Hepatocyte (in vitro differentiated cells): ENCODE measurements at regions not wholly inside any gene's neighbourhood (a gene's known extent, or its start where the extent isn't known, plus 50 kb on each side); places are given as distances from the start of the nearest gene placed in this dataset.

Experiments used
- DNase-seq: peaks from one replicate; pipeline ENCODE4 v3.0.0-alpha.2; 2016; ENCODE audit warnings: low spot score
- H2AFZ ChIP-seq: fragments of 200-600 bp; sonication (generic); 2 replicates; pipeline ENCODE4 v1.6.0; 2016; ENCODE audit warnings: antibody characterized with exemption, mild to moderate bottlenecking
- H3K27ac ChIP-seq: fragments of 200-600 bp; sonication (generic); 2 replicates; pipeline ENCODE4 v1.5.1; 2016; ENCODE audit warnings: mild to moderate bottlenecking
- H3K27me3 ChIP-seq: fragments of 200-600 bp; sonication (generic); 2 replicates; pipeline ENCODE4 v1.6.1; 2016
- H3K36me3 ChIP-seq: fragments of 200-600 bp; sonication (generic); replicated peaks from 2 replicates; pipeline ENCODE4 v1.5.1; 2016; ENCODE audit warnings: low read depth; ENCODE audit not compliant: insufficient read depth
- H3K4me1 ChIP-seq: fragments of 200-600 bp; sonication (generic); 2 replicates; pipeline ENCODE4 v1.5.1; 2016; ENCODE audit warnings: mild to moderate bottlenecking, moderate library complexity; ENCODE audit not compliant: insufficient read depth
- H3K4me2 ChIP-seq: fragments of 200-600 bp; sonication (generic); 2 replicates; pipeline ENCODE4 v1.6.0; 2016
- H3K4me3 ChIP-seq: fragments of 200-600 bp; sonication (generic); 2 replicates; pipeline ENCODE4 v1.5.1; 2016; ENCODE audit warnings: mild to moderate bottlenecking
- H3K79me2 ChIP-seq: fragments of 200-600 bp; sonication (generic); 2 replicates; pipeline ENCODE4 v1.6.0; 2017; ENCODE audit warnings: mild to moderate bottlenecking
- H3K9me2 ChIP-seq: fragments of 200-600 bp; sonication (generic); replicated peaks from 2 replicates; pipeline ENCODE4 v1.6.0; 2017; ENCODE audit warnings: mild to moderate bottlenecking; ENCODE audit not compliant: insufficient read depth
- H3K9me3 ChIP-seq: fragments of 200-600 bp; sonication (generic); 2 replicates; pipeline ENCODE4 v1.5.1; 2016; ENCODE audit warnings: low read depth, mild to moderate bottlenecking
- H4K20me1 ChIP-seq: fragments of 200-600 bp; sonication (generic); 2 replicates; pipeline ENCODE4 v1.6.0; 2016; ENCODE audit warnings: mild to moderate bottlenecking; ENCODE audit not compliant: insufficient read depth, poor library complexity, severe bottlenecking
- EZH2 ChIP-seq: fragments of 200-600 bp; sonication (generic); IDR thresholded peaks from 2 replicates; pipeline ENCODE4 v1.6.1; 2016; ENCODE audit warnings: antibody characterized with exemption, mild to moderate bottlenecking, borderline replicate concordance
- EZH2phosphoT487 ChIP-seq: fragments of 200-600 bp; sonication (generic); IDR thresholded peaks from one replicate; pipeline ENCODE4 v1.6.1; 2018; ENCODE audit warnings: antibody characterized with exemption, mild to moderate bottlenecking, low read depth, moderate library complexity; ENCODE audit not compliant: unreplicated experiment, severe bottlenecking
- WGBS: methylation state at CpG from one replicate; pipeline ENCODE4 v1.1.6; 2016; ENCODE audit warnings: low lambda C conversion rate; ENCODE audit errors: missing lambda C conversion rate; 5-methylcytosine and 5-hydroxymethylcytosine counted together
- TF ChIP-seq, protein P1 (sequence below): fragments of 200-600 bp; sonication (generic); IDR thresholded peaks from 2 replicates; pipeline ENCODE4 v1.5.1; 2016; ENCODE audit warnings: antibody characterized with exemption, mild to moderate bottlenecking; ENCODE audit not compliant: poor library complexity

DNA sequence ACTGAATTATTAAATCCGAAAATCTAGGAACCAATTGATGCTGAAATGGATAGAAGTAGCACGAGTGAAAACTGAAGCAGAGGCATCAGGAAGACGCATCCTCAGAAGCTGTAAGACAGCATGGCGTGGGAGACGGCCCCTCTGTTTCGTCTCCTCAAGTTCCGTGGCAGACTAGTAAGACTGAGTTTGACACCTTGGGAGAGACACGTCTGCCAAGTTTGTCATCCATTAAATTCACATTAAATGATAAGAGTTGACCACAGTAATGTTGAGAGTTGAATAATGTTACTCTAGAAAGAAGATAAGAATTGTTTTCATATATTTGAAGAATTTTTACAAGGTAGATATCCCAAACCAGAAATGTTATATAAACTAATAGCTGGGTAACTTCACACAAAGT, 736.1 kb upstream of the FRG1 start:
- H4K20me1 ChIP-seq = no peaks in the 10 kb centered on the region
- H3K4me3 ChIP-seq = no peak overlapping the region
- H3K27me3 ChIP-seq = no peaks in the 10 kb centered on the region
- TF ChIP-seq EZH2phosphoT487 (no peak), EZH2 (no peak)
- TF ChIP-seq, protein P1, sequence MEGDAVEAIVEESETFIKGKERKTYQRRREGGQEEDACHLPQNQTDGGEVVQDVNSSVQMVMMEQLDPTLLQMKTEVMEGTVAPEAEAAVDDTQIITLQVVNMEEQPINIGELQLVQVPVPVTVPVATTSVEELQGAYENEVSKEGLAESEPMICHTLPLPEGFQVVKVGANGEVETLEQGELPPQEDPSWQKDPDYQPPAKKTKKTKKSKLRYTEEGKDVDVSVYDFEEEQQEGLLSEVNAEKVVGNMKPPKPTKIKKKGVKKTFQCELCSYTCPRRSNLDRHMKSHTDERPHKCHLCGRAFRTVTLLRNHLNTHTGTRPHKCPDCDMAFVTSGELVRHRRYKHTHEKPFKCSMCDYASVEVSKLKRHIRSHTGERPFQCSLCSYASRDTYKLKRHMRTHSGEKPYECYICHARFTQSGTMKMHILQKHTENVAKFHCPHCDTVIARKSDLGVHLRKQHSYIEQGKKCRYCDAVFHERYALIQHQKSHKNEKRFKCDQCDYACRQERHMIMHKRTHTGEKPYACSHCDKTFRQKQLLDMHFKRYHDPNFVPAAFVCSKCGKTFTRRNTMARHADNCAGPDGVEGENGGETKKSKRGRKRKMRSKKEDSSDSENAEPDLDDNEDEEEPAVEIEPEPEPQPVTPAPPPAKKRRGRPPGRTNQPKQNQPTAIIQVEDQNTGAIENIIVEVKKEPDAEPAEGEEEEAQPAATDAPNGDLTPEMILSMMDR = no peak
- H3K27ac ChIP-seq = no peak overlapping the region
- no peaks in the 10 kb centered on the region for H3K9me3 ChIP-seq
- no peaks in the 10 kb centered on the region for H3K36me3 ChIP-seq
- H3K4me2 ChIP-seq = no peak overlapping the region
- no peaks in the 10 kb centered on the region for H3K9me2 ChIP-seq
- H2AFZ ChIP-seq = no peak overlapping the region
- peaks cover 9% of the 10 kb centered on the region for H3K4me1 ChIP-seq
- DNase-seq = no peak
- 76% methylated on average over 8 of the region's 8 CpGs for WGBS
- H3K79me2 ChIP-seq = no peaks in the 10 kb centered on the region

DNA sequence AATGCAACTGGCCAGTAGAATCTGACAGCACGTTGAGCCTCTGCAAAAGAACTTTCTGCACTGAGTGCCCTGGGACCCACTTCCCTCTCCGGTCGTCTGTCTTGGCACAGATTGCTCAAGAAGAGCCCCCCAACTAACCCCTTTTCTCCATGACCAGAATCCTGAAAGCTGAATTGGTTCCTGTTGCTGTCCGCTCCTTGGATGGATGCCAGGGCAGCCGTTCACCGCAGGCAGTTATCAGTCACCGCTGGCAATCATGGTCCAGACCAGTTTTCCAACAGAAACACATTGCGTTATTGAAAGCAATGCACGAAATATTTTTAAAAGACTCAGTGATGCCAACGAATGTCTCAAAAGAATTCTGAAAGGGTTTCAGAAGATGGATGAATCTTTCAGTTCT, 733.7 kb upstream of the FRG1 start:
- no peak overlapping the region for H3K27ac ChIP-seq
- H3K9me2 ChIP-seq = no peaks in the 10 kb centered on the region
- no peaks in the 10 kb centered on the region for H4K20me1 ChIP-seq
- H3K79me2 ChIP-seq = no peaks in the 10 kb centered on the region
- no peak overlapping the region for H3K4me3 ChIP-seq
- WGBS = 82% methylated on average over 10 of the region's 10 CpGs
- no peaks in the 10 kb centered on the region for H3K36me3 ChIP-seq
- H3K4me2 ChIP-seq = no peak overlapping the region
- H3K4me1 ChIP-seq = peaks cover 9% of the 10 kb centered on the region
- H2AFZ ChIP-seq = no peak overlapping the region
- H3K9me3 ChIP-seq = no peaks in the 10 kb centered on the region
- TF ChIP-seq, protein P1 = no peak
- TF ChIP-seq EZH2 (no peak), EZH2phosphoT487 (no peak)
- no peak for DNase-seq
- H3K27me3 ChIP-seq = no peaks in the 10 kb centered on the region

DNA sequence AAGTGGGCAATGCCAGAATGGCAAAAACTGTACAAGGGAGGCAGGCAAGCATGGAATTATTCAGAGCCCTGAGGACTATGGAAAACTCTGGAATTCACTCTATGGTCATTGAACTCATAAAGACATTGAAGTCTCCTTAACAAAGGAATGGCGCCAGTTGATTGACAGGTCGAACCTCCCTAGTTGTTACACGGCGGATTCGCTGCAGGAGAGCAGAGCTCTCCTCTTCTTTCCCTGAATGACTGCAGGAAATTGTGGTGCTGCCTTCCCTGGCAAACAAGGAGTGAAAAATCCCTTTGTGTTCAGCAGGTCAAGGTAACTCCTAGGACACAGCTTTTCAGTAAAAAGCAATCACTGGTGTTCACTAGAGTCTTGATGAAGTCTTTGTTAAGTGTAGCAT, 732.8 kb upstream of the FRG1 start:
- TF ChIP-seq EZH2 = no peak
- TF ChIP-seq, protein P1 = no peak
- TF ChIP-seq EZH2phosphoT487 = no peak
- no peak overlapping the region for H3K4me3 ChIP-seq

DNA sequence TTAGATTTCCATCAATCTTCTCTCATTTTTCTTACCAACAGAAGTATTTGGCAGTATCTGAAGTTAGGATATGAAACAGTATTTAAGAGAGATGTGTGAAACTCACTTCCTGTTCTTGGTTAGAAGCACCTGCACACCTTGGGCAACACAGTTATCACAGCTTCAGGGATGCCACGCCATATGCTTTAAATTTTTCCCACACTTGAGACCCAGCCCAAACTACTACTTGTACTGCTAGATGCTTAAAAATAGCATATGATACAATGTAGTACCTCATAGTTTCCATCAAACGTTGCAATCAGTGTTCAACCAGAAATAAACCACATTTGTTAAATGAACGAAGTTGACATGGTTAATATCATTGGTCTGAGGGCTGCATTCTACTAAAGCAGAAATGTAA, 725.1 kb upstream of the FRG1 start:
- Histone ChIP-seq H3K79me2 (no peaks in the 10 kb centered on the region), H3K4me3 (no peak overlapping the region), H4K20me1 (no peaks in the 10 kb centered on the region), H3K27ac (no peak overlapping the region), H3K4me2 (no peak overlapping the region), H2AFZ (no peak overlapping the region), H3K9me2 (no peaks in the 10 kb centered on the region), H3K9me3 (no peaks in the 10 kb centered on the region), H3K36me3 (no peaks in the 10 kb centered on the region), H3K27me3 (peaks cover 3% of the 10 kb centered on the region), H3K4me1 (no peaks in the 10 kb centered on the region)
- no peak for DNase-seq
- WGBS = 85% methylated on average over 3 of the region's 3 CpGs
- TF ChIP-seq, protein P1 = no peak
- TF ChIP-seq EZH2phosphoT487 (no peak), EZH2 (no peak)

More for the DNA sequence above, 732.8 kb upstream of the FRG1 start:
- H3K79me2 ChIP-seq = no peaks in the 10 kb centered on the region
- no peaks in the 10 kb centered on the region for H3K9me2 ChIP-seq
- H2AFZ ChIP-seq = no peak overlapping the region
- WGBS = 90% methylated on average over 5 of the region's 5 CpGs
- H3K4me1 ChIP-seq = peaks cover 9% of the 10 kb centered on the region
- DNase-seq = no peak
- H4K20me1 ChIP-seq = no peaks in the 10 kb centered on the region
- no peak overlapping the region for H3K4me2 ChIP-seq
- H3K36me3 ChIP-seq = no peaks in the 10 kb centered on the region
- no peak overlapping the region for H3K27ac ChIP-seq
- no peaks in the 10 kb centered on the region for H3K9me3 ChIP-seq
- H3K27me3 ChIP-seq = peaks cover 3% of the 10 kb centered on the region
